Stimulated activated effector memory CD8-positive, alpha-beta T cell treated with anti-CD3 and anti-CD28 coated beads, Interleukin-12 subunit alpha, Interleukin-12 subunit beta, amount 100 ng/mL, for 72 hours (primary cell): ENCODE measurements at regions not wholly inside any gene's neighbourhood (a gene's known extent, or its start where the extent isn't known, plus 50 kb on each side); places are given as distances from the start of the nearest gene placed in this dataset.

Experiments used
- ATAC-seq: fragments of 150-1000 bp; cut with Tn5 transposase; 2 replicates; pipeline ENCODE4 v1.10.0; 2021
- DNase-seq, 2 donors: peaks; one replicate each; pipeline ENCODE4 v3.0.0; 2021 to 2022; ENCODE audit warnings: low spot score in 2 of 2
- H3K27ac Mint-ChIP-seq: one replicate; pipeline ENCODE4 v1.8.0; 2022; ENCODE audit warnings: mild to moderate bottlenecking, mixed read lengths
- H3K36me3 Mint-ChIP-seq: one replicate; pipeline ENCODE4 v1.8.0; 2022; ENCODE audit warnings: mild to moderate bottlenecking, mixed read lengths
- H3K4me1 Mint-ChIP-seq: one replicate; pipeline ENCODE4 v1.8.0; 2022; ENCODE audit warnings: mixed read lengths
- H3K4me3 Mint-ChIP-seq: one replicate; pipeline ENCODE4 v1.8.0; 2022; ENCODE audit warnings: mild to moderate bottlenecking, mixed read lengths
- H3K9me3 Mint-ChIP-seq: one replicate; pipeline ENCODE4 v1.8.0; 2022; ENCODE audit warnings: mixed read lengths

DNA sequence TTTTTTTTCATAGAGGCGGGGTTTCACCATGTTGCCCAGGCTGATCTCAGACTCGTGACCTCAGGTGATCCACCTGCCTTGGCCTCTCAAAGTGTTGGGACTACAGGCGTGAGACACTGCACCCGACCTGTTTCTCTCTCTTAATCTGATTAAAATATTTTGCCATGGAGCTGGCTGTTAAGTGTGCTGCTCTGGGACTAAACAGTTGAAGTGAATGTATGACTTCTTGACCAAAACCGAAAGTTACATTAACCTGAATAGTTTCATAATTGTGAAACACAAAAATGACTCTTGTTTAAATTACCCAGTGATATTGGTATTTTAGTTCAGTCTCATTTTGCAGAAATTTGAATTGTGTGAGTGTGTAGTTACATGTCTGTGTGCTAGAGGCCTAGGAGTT lies 2548.6 kb downstream of the PCDH7 start:
- Mint-ChIP-seq H3K9me3 (peaks cover 34% of the 10 kb centered on the region), H3K27ac (no peak overlapping the region), H3K4me1 (no peaks in the 10 kb centered on the region), H3K36me3 (no peaks in the 10 kb centered on the region), H3K4me3 (no peak overlapping the region)
- ATAC-seq, result no peak
- DNase-seq, result no peak

DNA sequence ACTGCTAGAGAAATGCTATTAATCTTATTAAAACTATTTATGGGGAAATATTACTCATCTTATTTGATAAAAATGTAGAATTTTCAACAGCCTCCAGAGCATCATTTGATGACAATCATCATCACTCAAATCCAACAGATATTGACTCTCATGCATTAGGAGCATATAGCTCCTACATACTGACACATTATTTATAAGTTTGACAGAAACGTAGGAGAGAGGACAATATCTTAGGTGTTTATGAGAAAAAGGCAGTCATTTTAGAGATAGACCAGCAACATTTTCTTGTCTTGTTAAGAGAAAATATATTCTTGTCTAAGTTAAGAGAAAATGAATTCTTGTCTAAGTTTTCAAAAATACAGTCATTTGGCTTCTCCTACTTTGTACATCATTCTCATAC lies 2550.2 kb downstream of the PCDH7 start:
- Mint-ChIP-seq H3K9me3 (peaks cover 27% of the 10 kb centered on the region), H3K4me1 (no peaks in the 10 kb centered on the region)
- no peak for DNase-seq

DNA sequence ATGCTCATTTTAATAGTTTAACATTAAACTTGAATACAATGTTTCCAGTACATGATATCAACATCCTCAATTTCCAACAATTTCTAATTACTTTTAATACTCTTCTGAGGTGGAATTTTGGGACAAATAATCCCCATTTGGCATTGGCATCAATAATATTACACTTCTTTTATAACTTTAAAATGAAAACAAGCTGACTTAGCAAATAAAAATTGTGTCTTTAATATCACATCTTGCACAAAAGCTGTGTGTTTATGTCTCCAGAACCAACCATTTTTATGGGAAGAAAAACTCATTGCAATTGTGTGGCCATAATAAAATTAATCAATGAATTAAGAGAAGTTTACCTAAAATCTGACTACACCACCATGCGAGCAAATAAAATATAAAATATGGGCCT lies 2552.6 kb downstream of the PCDH7 start:
- H3K4me1 Mint-ChIP-seq, result no peaks in the 10 kb centered on the region
- no peak overlapping the region for H3K4me3 Mint-ChIP-seq
- DNase-seq (no peak), ATAC-seq (no peak)
- H3K36me3 Mint-ChIP-seq, result no peaks in the 10 kb centered on the region
- H3K27ac Mint-ChIP-seq, result no peak overlapping the region
- peaks cover 21% of the 10 kb centered on the region for H3K9me3 Mint-ChIP-seq

More for the DNA sequence above, 2550.2 kb downstream of the PCDH7 start:
- no peak for ATAC-seq
- H3K36me3 Mint-ChIP-seq, result no peaks in the 10 kb centered on the region
- H3K4me3 Mint-ChIP-seq, result no peak overlapping the region
- H3K27ac Mint-ChIP-seq, result no peak overlapping the region

DNA sequence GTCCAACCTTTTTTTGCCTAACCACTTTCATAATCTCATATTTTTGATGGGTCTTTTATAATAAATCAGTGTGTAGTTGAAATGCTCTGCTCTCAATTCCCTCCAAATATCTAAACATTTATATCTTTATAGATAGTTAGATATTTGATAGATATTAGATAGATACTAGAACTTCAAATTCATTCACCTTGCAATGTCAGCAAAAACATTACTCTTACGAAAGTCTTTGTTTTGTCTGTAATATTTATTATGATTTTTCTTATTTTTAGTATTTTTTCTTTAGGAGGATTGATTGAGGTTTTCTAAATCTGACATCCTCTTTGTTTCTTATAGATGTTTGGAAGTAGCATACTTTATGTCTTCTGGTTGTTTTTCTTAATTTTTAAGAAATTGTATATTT lies 2563.6 kb downstream of the PCDH7 start:
- H3K4me1 Mint-ChIP-seq, result no peaks in the 10 kb centered on the region
- peaks cover 22% of the 10 kb centered on the region for H3K9me3 Mint-ChIP-seq
- no peaks in the 10 kb centered on the region for H3K36me3 Mint-ChIP-seq
- no peak overlapping the region for H3K4me3 Mint-ChIP-seq
- DNase-seq (no peak), ATAC-seq (no peak)
- no peak overlapping the region for H3K27ac Mint-ChIP-seq

GRCh38 chr4:33296876-33297455 lies 2576.8 kb downstream of the PCDH7 start:
- H3K4me3 Mint-ChIP-seq, result no peak overlapping the region
- H3K27ac Mint-ChIP-seq, result no peak overlapping the region
- no peaks in the 10 kb centered on the region for H3K4me1 Mint-ChIP-seq
- DNase-seq, result no peak
- ATAC-seq, result no peak
- no peaks in the 10 kb centered on the region for H3K36me3 Mint-ChIP-seq
- peaks cover 20% of the 10 kb centered on the region for H3K9me3 Mint-ChIP-seq

- Mint-ChIP-seq H3K9me3 (peaks cover 23% of the 10 kb centered on the region), H3K4me1 (no peaks in the 10 kb centered on the region), H3K36me3 (no peaks in the 10 kb centered on the region), H3K4me3 (no peak overlapping the region), H3K27ac (no peak overlapping the region)
- DNase-seq (no peak), ATAC-seq (no peak)
Measured at GRCh38 chr4:33302321-33302720, 2582.2 kb downstream of the PCDH7 start.

DNA sequence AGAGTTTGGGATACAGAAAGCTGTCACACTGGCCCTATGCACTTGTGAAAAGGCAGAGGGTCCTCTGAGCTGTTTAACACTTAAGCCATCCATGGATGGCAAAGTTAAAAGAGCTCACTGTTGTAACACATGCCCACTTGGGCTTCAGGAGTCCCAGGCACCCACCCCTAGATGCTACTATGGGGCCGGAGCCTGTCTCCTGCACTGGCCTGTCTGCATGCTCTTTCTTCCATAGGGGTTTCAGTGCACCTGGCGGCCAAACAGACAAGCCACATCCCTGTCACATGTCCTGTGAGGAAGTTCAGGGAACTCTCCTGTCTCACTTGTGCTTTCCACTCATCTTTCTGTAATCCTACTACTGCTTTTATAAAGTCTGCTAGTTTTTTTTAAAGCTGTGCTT lies 2586.0 kb downstream of the PCDH7 start:
- Mint-ChIP-seq H3K27ac (no peak overlapping the region), H3K9me3 (peaks cover 12% of the 10 kb centered on the region), H3K36me3 (no peaks in the 10 kb centered on the region), H3K4me1 (no peaks in the 10 kb centered on the region), H3K4me3 (no peak overlapping the region)
- ATAC-seq, result no peak
- no peak for DNase-seq

DNA sequence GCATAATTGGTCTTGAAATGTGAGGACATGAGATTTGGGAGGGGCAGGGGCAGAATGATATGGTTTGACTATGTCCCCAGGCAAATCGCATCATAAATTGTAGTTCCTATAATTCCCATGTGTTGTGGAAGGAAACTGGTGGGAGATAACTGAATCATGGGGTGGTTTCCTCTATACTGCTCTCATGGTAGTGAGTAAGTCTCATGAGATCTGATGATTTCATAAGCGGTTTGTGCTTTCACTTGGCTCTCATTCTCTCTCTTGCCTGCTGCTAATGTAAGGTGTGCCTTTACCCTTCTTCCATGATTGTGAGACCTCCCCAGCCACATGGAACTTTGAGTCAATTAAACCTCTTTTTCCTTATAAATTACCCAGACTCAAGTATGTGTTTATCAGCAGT lies 2595.9 kb downstream of the PCDH7 start:
- H3K4me3 Mint-ChIP-seq, result no peak overlapping the region
- no peaks in the 10 kb centered on the region for H3K4me1 Mint-ChIP-seq
- ATAC-seq (no peak), DNase-seq (no peak)
- H3K36me3 Mint-ChIP-seq, result no peaks in the 10 kb centered on the region
- peaks cover 16% of the 10 kb centered on the region for H3K9me3 Mint-ChIP-seq
- no peak overlapping the region for H3K27ac Mint-ChIP-seq

GRCh38 chr4:33316578-33316977 lies 2596.4 kb downstream of the PCDH7 start:
- peaks cover 16% of the 10 kb centered on the region for H3K9me3 Mint-ChIP-seq
- ATAC-seq, result no peak
- no peak overlapping the region for H3K27ac Mint-ChIP-seq
- DNase-seq, result no peak
- H3K4me3 Mint-ChIP-seq, result no peak overlapping the region
- H3K4me1 Mint-ChIP-seq, result no peaks in the 10 kb centered on the region
- no peaks in the 10 kb centered on the region for H3K36me3 Mint-ChIP-seq

DNA sequence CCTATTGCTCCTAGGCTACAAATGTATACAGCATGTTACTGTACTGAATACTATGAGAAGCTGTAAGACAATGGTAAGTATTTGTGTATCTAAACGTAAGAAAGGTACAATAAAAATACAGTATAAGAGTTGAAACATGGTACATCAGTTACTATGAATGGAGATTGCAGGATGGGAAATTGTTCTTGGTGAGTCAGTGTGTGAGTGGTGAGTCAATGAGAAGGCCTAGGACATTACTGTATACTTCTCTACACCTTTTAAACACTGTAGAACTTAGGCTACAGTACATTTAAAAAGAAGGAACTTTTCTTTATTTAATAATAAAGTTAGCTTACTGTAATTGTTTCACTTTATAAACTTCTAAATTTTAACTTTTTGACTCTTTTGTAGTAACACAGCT lies 2603.2 kb downstream of the PCDH7 start:
- Mint-ChIP-seq H3K27ac (no peak overlapping the region), H3K9me3 (peaks cover 21% of the 10 kb centered on the region), H3K4me1 (no peaks in the 10 kb centered on the region), H3K36me3 (no peaks in the 10 kb centered on the region), H3K4me3 (no peak overlapping the region)
- ATAC-seq, result no peak
- no peak for DNase-seq

DNA sequence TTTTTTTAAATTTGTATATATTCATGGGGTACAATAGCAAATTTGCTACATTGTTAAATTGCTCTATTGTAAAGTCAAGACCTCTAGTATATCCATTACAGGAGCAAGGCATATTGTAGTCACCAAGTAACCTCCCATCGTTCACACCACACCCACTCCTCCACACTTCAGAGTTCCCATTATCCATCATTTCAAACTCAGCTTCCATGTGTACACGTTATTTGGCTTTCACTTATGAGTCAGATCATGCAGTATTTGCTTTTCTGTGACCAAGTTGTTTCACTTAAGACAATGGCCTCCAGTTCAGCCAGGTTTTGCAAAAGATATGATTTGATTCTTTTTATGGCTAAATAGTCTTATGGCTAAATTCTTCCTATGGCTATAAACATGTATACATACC lies 2614.2 kb downstream of the PCDH7 start:
- Mint-ChIP-seq H3K36me3 (no peaks in the 10 kb centered on the region), H3K4me1 (no peaks in the 10 kb centered on the region), H3K4me3 (no peak overlapping the region), H3K27ac (no peak overlapping the region), H3K9me3 (peaks cover 21% of the 10 kb centered on the region)
- ATAC-seq (no peak), DNase-seq (no peak)

DNA sequence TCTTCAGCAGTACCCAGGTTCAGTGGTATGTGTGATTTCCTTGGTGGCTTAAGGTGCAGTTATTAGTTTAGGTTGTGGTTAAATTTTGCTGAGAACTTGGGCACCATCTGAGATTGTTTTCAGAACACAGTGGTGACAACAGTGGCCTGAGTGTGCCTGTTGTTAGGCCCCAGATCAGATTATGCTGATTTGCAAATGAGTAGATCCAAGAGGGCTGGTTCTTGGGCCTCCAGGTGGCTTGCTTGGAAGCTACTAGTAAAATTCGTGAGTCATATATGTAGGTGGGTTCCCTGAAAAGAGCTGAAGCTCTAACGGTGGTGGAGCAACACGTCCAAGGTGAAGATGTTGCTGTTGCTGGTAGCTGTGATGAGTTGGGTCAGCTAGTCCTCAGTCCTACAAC lies 2619.6 kb downstream of the PCDH7 start:
- ATAC-seq, result no peak
- Mint-ChIP-seq H3K27ac (no peak overlapping the region), H3K4me3 (no peak overlapping the region), H3K36me3 (no peaks in the 10 kb centered on the region), H3K4me1 (no peaks in the 10 kb centered on the region), H3K9me3 (peaks cover 12% of the 10 kb centered on the region)
- DNase-seq, result no peak

- peaks cover 13% of the 10 kb centered on the region for H3K9me3 Mint-ChIP-seq
- ATAC-seq, result no peak
- H3K36me3 Mint-ChIP-seq, result no peaks in the 10 kb centered on the region
Measured at GRCh38 chr4:33340168-33340567, 2620.0 kb downstream of the PCDH7 start.

DNA sequence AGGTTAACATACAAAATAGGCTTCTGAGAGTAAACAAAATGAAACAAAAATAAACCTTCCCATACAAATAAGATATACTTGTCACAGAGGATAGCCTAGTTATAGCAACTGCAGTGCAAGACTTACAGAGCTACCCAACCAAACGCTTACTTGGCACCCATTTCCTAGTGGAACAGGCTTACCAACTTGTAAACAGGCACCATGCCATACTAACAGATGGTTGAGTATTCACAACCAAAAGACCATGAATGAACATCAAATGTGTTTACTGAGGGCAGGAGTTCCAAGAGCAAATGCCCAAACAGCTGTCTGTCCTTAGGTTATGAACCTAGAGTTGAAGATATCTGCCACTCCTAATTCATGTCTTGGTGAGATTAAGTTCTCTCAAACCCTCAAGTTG lies 2629.2 kb downstream of the PCDH7 start:
- Mint-ChIP-seq H3K27ac (no peak overlapping the region), H3K9me3 (peaks cover 8% of the 10 kb centered on the region), H3K4me3 (no peak overlapping the region), H3K4me1 (no peaks in the 10 kb centered on the region), H3K36me3 (no peaks in the 10 kb centered on the region)
- DNase-seq, result no peak
- no peak for ATAC-seq

More at GRCh38 chr4:33340168-33340567, 2620.0 kb downstream of the PCDH7 start:
- DNase-seq, result no peak
- no peak overlapping the region for H3K4me3 Mint-ChIP-seq
- H3K4me1 Mint-ChIP-seq, result no peaks in the 10 kb centered on the region
- H3K27ac Mint-ChIP-seq, result no peak overlapping the region

DNA sequence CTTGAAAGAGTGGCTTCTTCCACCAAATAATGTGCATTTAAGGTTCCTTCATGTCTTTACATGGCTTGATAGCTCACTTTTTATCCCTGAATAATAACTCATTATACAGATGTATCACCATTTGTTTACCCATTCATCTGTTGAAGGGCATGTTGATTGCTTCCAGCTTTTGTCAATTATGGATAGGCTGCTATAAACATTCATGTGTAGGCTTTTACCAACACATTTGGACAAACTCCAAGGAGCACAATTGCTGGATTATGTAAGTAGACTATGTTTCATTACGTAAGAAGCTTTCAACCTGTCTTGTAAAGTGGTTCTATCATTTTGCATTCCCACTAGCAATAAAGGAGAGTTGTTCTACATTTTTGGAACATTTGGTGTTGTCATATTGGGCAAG lies 2637.0 kb downstream of the PCDH7 start:
- Mint-ChIP-seq H3K4me3 (no peak overlapping the region), H3K4me1 (no peaks in the 10 kb centered on the region), H3K9me3 (peaks cover 2% of the 10 kb centered on the region), H3K27ac (no peak overlapping the region), H3K36me3 (no peaks in the 10 kb centered on the region)
- DNase-seq, result no peak
- no peak for ATAC-seq

- Mint-ChIP-seq H3K4me3 (no peak overlapping the region), H3K36me3 (no peaks in the 10 kb centered on the region), H3K9me3 (peaks cover 24% of the 10 kb centered on the region), H3K27ac (no peak overlapping the region), H3K4me1 (no peaks in the 10 kb centered on the region)
- ATAC-seq, result no peak
- no peak for DNase-seq
Measured at GRCh38 chr4:33369446-33369845, 2649.3 kb downstream of the PCDH7 start.

DNA sequence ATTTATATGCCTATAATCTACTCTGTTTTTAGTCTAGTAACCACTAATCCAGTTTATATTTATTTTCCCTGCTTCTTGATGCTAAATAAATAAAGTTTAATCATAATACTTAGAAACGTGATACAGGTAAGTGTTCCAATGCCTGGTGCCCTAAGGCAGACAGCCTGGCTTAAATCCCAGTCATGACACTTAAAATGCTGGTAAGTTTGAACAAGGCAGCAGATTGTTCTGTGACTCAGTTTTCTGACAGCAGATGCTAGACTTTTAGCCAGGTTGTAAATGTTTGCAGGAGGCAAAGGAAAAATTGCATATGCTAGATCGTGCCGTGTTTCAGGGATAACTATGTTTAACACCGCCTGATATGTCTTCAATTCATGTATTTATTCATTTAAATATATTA lies 2661.6 kb downstream of the PCDH7 start:
- H3K4me1 Mint-ChIP-seq, result no peaks in the 10 kb centered on the region
- peaks cover 16% of the 10 kb centered on the region for H3K9me3 Mint-ChIP-seq
- H3K27ac Mint-ChIP-seq, result no peak overlapping the region
- no peaks in the 10 kb centered on the region for H3K36me3 Mint-ChIP-seq
- DNase-seq (no peak), ATAC-seq (no peak)
- H3K4me3 Mint-ChIP-seq, result no peak overlapping the region
